Naive thymus-derived CD8-positive, alpha-beta T cell (primary cell): ENCODE measurements at regions not wholly inside any gene's neighbourhood (a gene's known extent, or its start where the extent isn't known, plus 50 kb on each side); places are given as distances from the start of the nearest gene placed in this dataset.
"Not testable (repeated sequence)": the region's sequence is repeated elsewhere in the genome, so short reads cannot be mapped to it uniquely, and the experiment has no call there.

Source experiments
- ATAC-seq, 2 donors: fragments of 150-1000 bp; cut with Tn5 transposase in 1 of 2; sonication (Bioruptor Pico), chemical (Tn5 transposase) in 1 of 2; 1 replicate in 1 of 2; 2 replicates in 1 of 2; pipeline ENCODE4 v1.10.0; 2021; ENCODE audit warnings: mild to moderate bottlenecking in 2 of 2, moderate library complexity in 2 of 2
- POLR2A ChIA-PET: fragments of 350-600 bp; sonication (Branson Sonifier 250); formaldehyde crosslinking; loops from one replicate; lab custom pipeline; 2021; ENCODE audit warnings: antibody characterized with exemption; lab: Charles Lee
- DNase-seq, 10 donors: peaks; one replicate each; pipeline versions ENCODE4 v3.0.0 to v3.0.0-alpha.2; 2020 to 2022
- H3K27ac Mint-ChIP-seq, 10 donors: one replicate each; pipeline ENCODE4 v1.8.0; 2020 to 2022; ENCODE audit warnings: mild to moderate bottlenecking in 10 of 10, mixed read lengths in 10 of 10, moderate library complexity in 4 of 10, inconsistent platforms in 1 of 10
- H3K27me3 Mint-ChIP-seq, 5 donors: one replicate each; pipeline ENCODE4 v1.8.0; 2021 to 2022; ENCODE audit warnings: mixed read lengths in 5 of 5
- H3K36me3 Mint-ChIP-seq, 3 donors: one replicate each; pipeline ENCODE4 v1.8.0; 2020 to 2022; ENCODE audit warnings: mixed read lengths in 3 of 3, mild to moderate bottlenecking in 2 of 3, inconsistent platforms in 1 of 3
- H3K4me1 Mint-ChIP-seq, 4 donors: one replicate each; pipeline ENCODE4 v1.8.0; 2021 to 2022; ENCODE audit warnings: mixed read lengths in 4 of 4
- H3K4me3 Mint-ChIP-seq, 10 donors: one replicate each; pipeline ENCODE4 v1.8.0; 2020 to 2022; ENCODE audit warnings: mild to moderate bottlenecking in 10 of 10, mixed read lengths in 10 of 10, moderate library complexity in 6 of 10, inconsistent platforms in 1 of 10
- H3K9me3 Mint-ChIP-seq, 9 donors: one replicate each; pipeline ENCODE4 v1.8.0; 2020 to 2022; ENCODE audit warnings: mixed read lengths in 9 of 9, mild to moderate bottlenecking in 3 of 9, inconsistent platforms in 1 of 9, moderate library complexity in 1 of 9

- Mint-ChIP-seq H3K36me3 (no peaks in the 10 kb centered on the region), H3K27ac (no peak overlapping the region), H3K4me3 (no peak overlapping the region), H3K4me1 (no peaks in the 10 kb centered on the region), H3K27me3 (peaks cover 0 to 10% (median 2%) of the 10 kb centered on the region in 5 donors), H3K9me3 (no peaks in the 10 kb centered on the region)
- no peak for DNase-seq
- POLR2A ChIA-PET, result no interaction called here
- ATAC-seq, result no peak
Observed at GRCh38 chr17:33950061-33950460, 305.0 kb upstream of the CCL2 start.

GRCh38 chr17:33952425-33952824 lies 302.7 kb upstream of the CCL2 start:
- POLR2A ChIA-PET, result no interaction called here

GRCh38 chr17:33954597-33954996 lies 300.5 kb upstream of the CCL2 start:
- H3K4me1 Mint-ChIP-seq, result no peaks in the 10 kb centered on the region
- no peak for DNase-seq
- no peak for ATAC-seq
- peaks cover 7 to 29% (median 18%) of the 10 kb centered on the region in 5 donors for H3K27me3 Mint-ChIP-seq
- no peak overlapping the region for H3K27ac Mint-ChIP-seq
- peaks cover 0 to 12% (median 7%) of the 10 kb centered on the region in 9 donors for H3K9me3 Mint-ChIP-seq
- POLR2A ChIA-PET, result no interaction called here
- peaks cover 0 to 2% (median 0%) of the 10 kb centered on the region in 3 donors for H3K36me3 Mint-ChIP-seq
- no peak overlapping the region for H3K4me3 Mint-ChIP-seq

More at GRCh38 chr17:33952425-33952824, 302.7 kb upstream of the CCL2 start:
- Mint-ChIP-seq H3K9me3 (peaks cover 0 to 5% (median 0%) of the 10 kb centered on the region in 9 donors), H3K4me3 (no peak overlapping the region), H3K4me1 (no peaks in the 10 kb centered on the region), H3K36me3 (no peaks in the 10 kb centered on the region), H3K27ac (no peak overlapping the region), H3K27me3 (peaks cover 4 to 22% (median 15%) of the 10 kb centered on the region in 5 donors)
- ATAC-seq (no peak), DNase-seq (no peak)

GRCh38 chr17:33955461-33955860 lies 299.6 kb upstream of the CCL2 start:
- Mint-ChIP-seq H3K36me3 (peaks cover 0 to 2% (median 0%) of the 10 kb centered on the region in 3 donors), H3K4me1 (no peaks in the 10 kb centered on the region), H3K9me3 (peaks cover 0 to 16% (median 9%) of the 10 kb centered on the region in 9 donors), H3K27ac (no peak overlapping the region), H3K4me3 (no peak overlapping the region), H3K27me3 (peaks cover 7 to 36% (median 18%) of the 10 kb centered on the region in 5 donors)
- POLR2A ChIA-PET, result no interaction called here
- DNase-seq (no peak), ATAC-seq (no peak)

GRCh38 chr17:33959098-33959497 lies 296.0 kb upstream of the CCL2 start:
- Mint-ChIP-seq H3K9me3 (peaks cover 0 to 20% (median 9%) of the 10 kb centered on the region in 9 donors), H3K4me1 (peaks cover 4 to 10% (median 7%) of the 10 kb centered on the region in 4 donors), H3K27me3 (peaks cover 9 to 53% (median 22%) of the 10 kb centered on the region in 5 donors)
- DNase-seq, H3K36me3 Mint-ChIP-seq, POLR2A ChIA-PET, H3K27ac Mint-ChIP-seq, ATAC-seq, H3K4me3 Mint-ChIP-seq: not testable (repeated sequence)

- peaks cover 0 to 35% (median 5%) of the 10 kb centered on the region in 5 donors for H3K27me3 Mint-ChIP-seq
- H3K27ac Mint-ChIP-seq, result no peak overlapping the region
- H3K4me3 Mint-ChIP-seq, result no peak overlapping the region
- peaks cover 0 to 20% (median 9%) of the 10 kb centered on the region in 9 donors for H3K9me3 Mint-ChIP-seq
- no peak for DNase-seq
- POLR2A ChIA-PET, result no interaction called here
- peaks cover 0 to 2% (median 0%) of the 10 kb centered on the region in 3 donors for H3K36me3 Mint-ChIP-seq
- H3K4me1 Mint-ChIP-seq, result peaks cover 6 to 24% (median 21%) of the 10 kb centered on the region in 4 donors
- no peak for ATAC-seq
Observed at GRCh38 chr17:33962857-33963655, 292.0 kb upstream of the CCL2 start.

- POLR2A ChIA-PET, result no interaction called here
- peak overlapping the region in 9 of 10 donors; percentile 2 to 73 (median 60) for H3K27ac Mint-ChIP-seq
- H3K4me3 Mint-ChIP-seq, result peak overlapping the region; percentile 40 to 69 (median 52)
- H3K9me3 Mint-ChIP-seq, result peaks cover 0 to 13% (median under 1%) of the 10 kb centered on the region in 9 donors
- ATAC-seq, result peak in 1 of 2 donors; percentile 39
- peak in 1 of 10 donors; percentile 6 for DNase-seq
- H3K36me3 Mint-ChIP-seq, result no peaks in the 10 kb centered on the region
- peaks cover 0 to 26% (median 4%) of the 10 kb centered on the region in 5 donors for H3K27me3 Mint-ChIP-seq
- peaks cover 10 to 37% (median 35%) of the 10 kb centered on the region in 4 donors for H3K4me1 Mint-ChIP-seq
Observed at GRCh38 chr17:33964344-33964979, 290.6 kb upstream of the CCL2 start.

- POLR2A ChIA-PET, result no interaction called here
- Mint-ChIP-seq H3K4me1 (peaks cover 10 to 37% (median 35%) of the 10 kb centered on the region in 4 donors), H3K27me3 (peaks cover 0 to 23% (median 5%) of the 10 kb centered on the region in 5 donors), H3K4me3 (no peak overlapping the region), H3K36me3 (no peaks in the 10 kb centered on the region), H3K9me3 (no peaks in the 10 kb centered on the region), H3K27ac (no peak overlapping the region)
- DNase-seq (no peak), ATAC-seq (no peak)
Observed at GRCh38 chr17:33966410-33967059, 288.6 kb upstream of the CCL2 start.

GRCh38 chr17:33967608-33968349 lies 287.3 kb upstream of the CCL2 start:
- Mint-ChIP-seq H3K27me3 (peaks cover 0 to 16% (median 2%) of the 10 kb centered on the region in 5 donors), H3K36me3 (no peaks in the 10 kb centered on the region), H3K27ac (peak overlapping the region in 2 of 10 donors; percentile 56 to 60), H3K4me1 (peaks cover 9 to 37% (median 35%) of the 10 kb centered on the region in 4 donors), H3K4me3 (peak overlapping the region in 4 of 10 donors; percentile 25 to 48 (median 36)), H3K9me3 (no peaks in the 10 kb centered on the region)
- POLR2A ChIA-PET, result no interaction called here
- ATAC-seq, result no peak
- DNase-seq, result no peak

GRCh38 chr17:33968350-33969044 lies 286.6 kb upstream of the CCL2 start:
- peaks cover 6 to 32% (median 30%) of the 10 kb centered on the region in 4 donors for H3K4me1 Mint-ChIP-seq
- peak in 1 of 10 donors; percentile 11 for DNase-seq
- ATAC-seq, result no peak
- POLR2A ChIA-PET, result no interaction called here
- peak overlapping the region in 4 of 10 donors; percentile 25 to 48 (median 34) for H3K4me3 Mint-ChIP-seq
- no peaks in the 10 kb centered on the region for H3K9me3 Mint-ChIP-seq
- H3K36me3 Mint-ChIP-seq, result no peaks in the 10 kb centered on the region
- peak overlapping the region in 3 of 10 donors; percentile 47 to 56 (median 53) for H3K27ac Mint-ChIP-seq
- peaks cover 0 to 16% (median 2%) of the 10 kb centered on the region in 5 donors for H3K27me3 Mint-ChIP-seq

GRCh38 chr17:33970279-33970678 lies 284.8 kb upstream of the CCL2 start:
- peaks cover 0 to 6% (median 0%) of the 10 kb centered on the region in 9 donors for H3K9me3 Mint-ChIP-seq
- H3K27me3 Mint-ChIP-seq, result peaks cover 0 to 26% (median 5%) of the 10 kb centered on the region in 5 donors
- no peaks in the 10 kb centered on the region for H3K36me3 Mint-ChIP-seq
- ATAC-seq, result no peak
- DNase-seq, result no peak
- H3K27ac Mint-ChIP-seq, result no peak overlapping the region
- no peak overlapping the region for H3K4me3 Mint-ChIP-seq
- POLR2A ChIA-PET, result no interaction called here
- peaks cover 6 to 24% (median 19%) of the 10 kb centered on the region in 4 donors for H3K4me1 Mint-ChIP-seq
